ENCODE measurements at regions not wholly inside any gene's neighbourhood (a gene's known extent, or its start where the extent isn't known, plus 50 kb on each side); places are given as distances from the start of the nearest gene placed in this dataset.

DNA sequence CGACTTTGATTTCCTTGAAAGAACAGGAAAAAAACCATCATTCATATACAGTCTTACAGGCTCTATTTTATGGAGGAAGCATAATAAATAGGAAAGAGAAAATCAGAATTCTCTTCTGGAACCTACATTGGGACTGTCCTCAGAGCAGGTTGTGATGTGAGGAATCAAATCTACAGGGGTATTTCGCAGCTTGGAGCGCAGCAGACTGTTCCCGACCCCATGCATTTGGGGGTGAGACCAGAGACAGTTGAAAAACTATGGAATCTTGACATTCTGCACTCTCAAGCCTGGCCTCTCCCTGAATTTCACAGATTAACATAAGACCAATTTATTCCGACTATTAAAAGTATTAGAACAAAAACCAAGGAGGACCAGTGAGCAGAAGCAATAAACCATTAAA lies 93.3 kb upstream of the PRSS58 start:
- TF ChIP-seq SUZ12 (IDR thresholded peaks at IDR 0.05; ENCODE audit: extremely low read depth, insufficient read depth, insufficient read length), result no peak
- no peak for TF ChIP-seq YY1 (IDR thresholded peaks at IDR 0.05; ENCODE audit: insufficient read depth, insufficient read length)
- no peak for TF ChIP-seq ZNF274 (IDR thresholded peaks at IDR 0.05; ENCODE audit: low read depth, low read length)
